K562 (cell line): ENCODE measurements at regions not wholly inside any gene's neighbourhood (a gene's known extent, or its start where the extent isn't known, plus 50 kb on each side); places are given as distances from the start of the nearest gene placed in this dataset.

Experiments
- ARID2 ChIP-seq: fragments of 450-650 bp; IDR thresholded peaks from 2 replicates; pipeline ENCODE4 v1.6.1; 2017; ENCODE audit warnings: antibody characterized with exemption, mild to moderate bottlenecking
- CBFA2T2 ChIP-seq: fragments of 450-650 bp; conservative IDR thresholded peaks from 2 replicates; pipeline ENCODE4 v1.6.1; 2017; ENCODE audit warnings: mild to moderate bottlenecking
- CBFA2T3 ChIP-seq: fragments of 450-650 bp; IDR thresholded peaks from 2 replicates; pipeline ENCODE4 v1.6.1; 2017
- CCNT2 ChIP-seq: IDR thresholded peaks from 2 replicates; pipeline ENCODE4 v1.6.1; 2011; ENCODE audit warnings: borderline replicate concordance, low read depth, mild to moderate bottlenecking, moderate library complexity, mixed read lengths, low read length; ENCODE audit not compliant: insufficient read length; ENCODE audit errors: extremely low read depth
- FUS ChIP-seq: fragments of 200-400 bp; formaldehyde crosslinking; optimal IDR thresholded peaks from 2 replicates; pipeline ENCODE3; 2017; ENCODE audit warnings: low read depth, low read length
- IFI16 ChIP-seq: fragments of 250-450 bp; sonication (Bioruptor Pico); IDR thresholded peaks from 2 replicates; pipeline ENCODE4 v2.1.2; 2022; ENCODE audit warnings: mild to moderate bottlenecking, inconsistent platforms
- IRF1 ChIP-seq: sonication (generic); formaldehyde crosslinking; IDR thresholded peaks from 2 replicates; pipeline ENCODE4 v1.8.0; 2022; ENCODE audit warnings: missing genetic modification reagents, mild to moderate bottlenecking, borderline replicate concordance
- KHSRP ChIP-seq: fragments of 450-650 bp; IDR thresholded peaks from 2 replicates; pipeline ENCODE4 v1.6.1; 2017
- PHTF2 ChIP-seq: fragments of 250-450 bp; sonication (Bioruptor Pico); IDR thresholded peaks from 2 replicates; pipeline ENCODE4 v1.5.0; 2021; ENCODE audit warnings: mild to moderate bottlenecking
- TAF9B ChIP-seq: fragments of 450-650 bp; IDR thresholded peaks from 2 replicates; pipeline ENCODE4 v1.6.1; 2018; ENCODE audit warnings: mild to moderate bottlenecking; ENCODE audit not compliant: partially characterized antibody
- ZFP91 ChIP-seq: sonication (generic); formaldehyde crosslinking; IDR thresholded peaks from 2 replicates; pipeline ENCODE4 v1.8.0; 2022; ENCODE audit warnings: mild to moderate bottlenecking, missing genetic modification reagents
- ZNF143 ChIP-seq: sonication (generic); formaldehyde crosslinking; IDR thresholded peaks from 2 replicates; pipeline ENCODE4 v1.9.0; 2022; ENCODE audit warnings: mild to moderate bottlenecking, missing genetic modification reagents
- ZNF184 ChIP-seq: sonication (generic); formaldehyde crosslinking; IDR thresholded peaks from 2 replicates; pipeline ENCODE4 v1.5.0; 2020; ENCODE audit warnings: missing genetic modification reagents
- ZNF347 ChIP-seq: fragments of 450-650 bp; formaldehyde crosslinking; IDR thresholded peaks from 2 replicates; pipeline ENCODE4 v1.4.0; 2020; ENCODE audit warnings: low read depth, mild to moderate bottlenecking, moderate library complexity
- ZNF507 ChIP-seq: conservative IDR thresholded peaks from 2 replicates; pipeline ENCODE4 v1.6.1; 2017; ENCODE audit warnings: missing genetic modification characterization, missing compliant biosample characterization
- ZNF561 ChIP-seq: fragments of 450-650 bp; formaldehyde crosslinking; conservative IDR thresholded peaks from 2 replicates; pipeline ENCODE4 v1.4.0; 2020; ENCODE audit warnings: mild to moderate bottlenecking, moderate library complexity
- ZNF699 ChIP-seq: fragments of 250-450 bp; sonication (Bioruptor Pico); IDR thresholded peaks from 2 replicates; pipeline ENCODE4 v1.8.0; 2021; ENCODE audit warnings: mild to moderate bottlenecking, moderate library complexity; ENCODE audit not compliant: insufficient replicate concordance
- TF ChIP-seq, protein P1 (sequence below): fragments of 450-650 bp; conservative IDR thresholded peaks from 2 replicates; pipeline ENCODE4 v1.6.1; 2016; ENCODE audit warnings: missing genetic modification characterization, low read depth, mild to moderate bottlenecking, control low read depth, missing compliant biosample characterization
- TF ChIP-seq, protein P2 (sequence below): fragments of 450-650 bp; IDR thresholded peaks from 2 replicates; pipeline ENCODE4 v1.6.1; 2014; ENCODE audit warnings: low read depth, mild to moderate bottlenecking, moderate library complexity, borderline replicate concordance
- TF ChIP-seq, protein P3 (sequence below): fragments of 450-650 bp; IDR thresholded peaks from 2 replicates; pipeline ENCODE4 v1.7.1; 2018; ENCODE audit warnings: mild to moderate bottlenecking, low read depth; ENCODE audit not compliant: partially characterized antibody

DNA sequence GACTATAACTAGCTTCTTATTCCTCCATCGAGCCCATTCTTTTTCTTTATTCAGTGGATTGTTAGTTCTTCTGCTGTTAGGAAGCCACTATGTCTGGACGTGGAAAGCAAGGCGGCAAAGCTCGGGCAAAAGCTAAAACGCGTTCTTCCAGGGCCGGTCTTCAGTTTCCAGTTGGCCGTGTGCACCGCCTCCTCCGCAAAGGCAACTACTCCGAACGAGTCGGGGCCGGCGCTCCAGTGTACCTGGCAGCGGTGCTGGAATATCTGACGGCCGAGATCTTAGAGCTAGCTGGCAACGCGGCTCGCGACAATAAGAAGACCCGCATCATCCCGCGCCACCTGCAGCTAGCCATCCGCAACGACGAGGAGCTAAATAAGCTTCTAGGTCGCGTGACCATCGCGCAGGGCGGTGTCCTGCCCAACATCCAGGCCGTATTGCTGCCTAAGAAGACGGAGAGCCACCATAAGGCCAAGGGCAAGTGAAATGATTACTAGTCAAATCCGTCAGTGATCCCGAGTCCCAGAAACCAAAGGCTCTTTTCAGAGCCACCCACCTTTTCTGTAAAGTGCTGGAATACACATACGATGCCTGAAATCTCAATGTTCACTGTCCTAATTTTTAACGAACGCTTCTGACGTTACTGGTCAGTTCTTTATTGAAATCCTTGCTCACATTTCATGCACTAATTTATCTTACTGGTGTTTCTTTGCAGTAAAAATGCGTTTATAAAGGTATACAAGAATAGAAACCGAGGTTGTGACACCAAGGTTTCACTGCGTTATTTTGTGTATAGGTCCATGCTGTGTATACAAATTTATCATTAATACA is 129.9 kb downstream of the HFE start (continued):
- TF ChIP-seq ZNF184 (CRISPR knock-in tag) (no peak), ZNF347 (no peak), ZNF699 (no peak), ZNF507 (tag) (no peak), ZFP91 (CRISPR knock-in tag) (peak; percentile 84), CBFA2T2 (no peak), CBFA2T3 (peak; percentile 37; the same call in 1 of the 2 replicates), IFI16 (CRISPR knock-in tag) (no peak), CCNT2 (peak; percentile 71), PHTF2 (CRISPR knock-in tag) (peak; percentile 51; the same call in 1 of the 2 replicates), ARID2 (no peak; the same call in 1 of the 2 replicates), FUS (no peak), KHSRP (0 out of 2 replicates have a peak, but pooled peaks have one; percentile 40), TAF9B (peak; percentile 90), ZNF561 (CRISPR knock-in tag) (no peak), ZNF143 (peak; percentile 57; the same call in 1 of the 2 replicates), IRF1 (CRISPR knock-in tag) (peak; percentile 94)
- TF ChIP-seq, protein P1, sequence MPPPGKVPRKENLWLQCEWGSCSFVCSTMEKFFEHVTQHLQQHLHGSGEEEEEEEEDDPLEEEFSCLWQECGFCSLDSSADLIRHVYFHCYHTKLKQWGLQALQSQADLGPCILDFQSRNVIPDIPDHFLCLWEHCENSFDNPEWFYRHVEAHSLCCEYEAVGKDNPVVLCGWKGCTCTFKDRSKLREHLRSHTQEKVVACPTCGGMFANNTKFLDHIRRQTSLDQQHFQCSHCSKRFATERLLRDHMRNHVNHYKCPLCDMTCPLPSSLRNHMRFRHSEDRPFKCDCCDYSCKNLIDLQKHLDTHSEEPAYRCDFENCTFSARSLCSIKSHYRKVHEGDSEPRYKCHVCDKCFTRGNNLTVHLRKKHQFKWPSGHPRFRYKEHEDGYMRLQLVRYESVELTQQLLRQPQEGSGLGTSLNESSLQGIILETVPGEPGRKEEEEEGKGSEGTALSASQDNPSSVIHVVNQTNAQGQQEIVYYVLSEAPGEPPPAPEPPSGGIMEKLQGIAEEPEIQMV, result no peak
- TF ChIP-seq, protein P2, sequence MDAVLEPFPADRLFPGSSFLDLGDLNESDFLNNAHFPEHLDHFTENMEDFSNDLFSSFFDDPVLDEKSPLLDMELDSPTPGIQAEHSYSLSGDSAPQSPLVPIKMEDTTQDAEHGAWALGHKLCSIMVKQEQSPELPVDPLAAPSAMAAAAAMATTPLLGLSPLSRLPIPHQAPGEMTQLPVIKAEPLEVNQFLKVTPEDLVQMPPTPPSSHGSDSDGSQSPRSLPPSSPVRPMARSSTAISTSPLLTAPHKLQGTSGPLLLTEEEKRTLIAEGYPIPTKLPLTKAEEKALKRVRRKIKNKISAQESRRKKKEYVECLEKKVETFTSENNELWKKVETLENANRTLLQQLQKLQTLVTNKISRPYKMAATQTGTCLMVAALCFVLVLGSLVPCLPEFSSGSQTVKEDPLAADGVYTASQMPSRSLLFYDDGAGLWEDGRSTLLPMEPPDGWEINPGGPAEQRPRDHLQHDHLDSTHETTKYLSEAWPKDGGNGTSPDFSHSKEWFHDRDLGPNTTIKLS, result peak; percentile 73; the same call in 1 of the 2 replicates
- TF ChIP-seq, protein P3, sequence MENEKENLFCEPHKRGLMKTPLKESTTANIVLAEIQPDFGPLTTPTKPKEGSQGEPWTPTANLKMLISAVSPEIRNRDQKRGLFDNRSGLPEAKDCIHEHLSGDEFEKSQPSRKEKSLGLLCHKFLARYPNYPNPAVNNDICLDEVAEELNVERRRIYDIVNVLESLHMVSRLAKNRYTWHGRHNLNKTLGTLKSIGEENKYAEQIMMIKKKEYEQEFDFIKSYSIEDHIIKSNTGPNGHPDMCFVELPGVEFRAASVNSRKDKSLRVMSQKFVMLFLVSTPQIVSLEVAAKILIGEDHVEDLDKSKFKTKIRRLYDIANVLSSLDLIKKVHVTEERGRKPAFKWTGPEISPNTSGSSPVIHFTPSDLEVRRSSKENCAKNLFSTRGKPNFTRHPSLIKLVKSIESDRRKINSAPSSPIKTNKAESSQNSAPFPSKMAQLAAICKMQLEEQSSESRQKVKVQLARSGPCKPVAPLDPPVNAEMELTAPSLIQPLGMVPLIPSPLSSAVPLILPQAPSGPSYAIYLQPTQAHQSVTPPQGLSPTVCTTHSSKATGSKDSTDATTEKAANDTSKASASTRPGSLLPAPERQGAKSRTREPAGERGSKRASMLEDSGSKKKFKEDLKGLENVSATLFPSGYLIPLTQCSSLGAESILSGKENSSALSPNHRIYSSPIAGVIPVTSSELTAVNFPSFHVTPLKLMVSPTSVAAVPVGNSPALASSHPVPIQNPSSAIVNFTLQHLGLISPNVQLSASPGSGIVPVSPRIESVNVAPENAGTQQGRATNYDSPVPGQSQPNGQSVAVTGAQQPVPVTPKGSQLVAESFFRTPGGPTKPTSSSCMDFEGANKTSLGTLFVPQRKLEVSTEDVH, result no peak
